BJ (cell line): ENCODE measurements at regions not wholly inside any gene's neighbourhood (a gene's known extent, or its start where the extent isn't known, plus 50 kb on each side); places are given as distances from the start of the nearest gene placed in this dataset.

Source experiments
- CTCF ChIA-PET: fragments of 350-600 bp; formaldehyde crosslinking; extraction: SDS; loops from one replicate; lab custom pipeline; 2021; ENCODE audit warnings: antibody characterized with exemption, inconsistent platforms; lab: Yijun Ruan, JAX
- POLR2A ChIA-PET: fragments of 300-600 bp; sonication (Branson Sonifier 250); formaldehyde crosslinking; extraction: SDS; loops from one replicate; lab custom pipeline; 2021; ENCODE audit warnings: antibody characterized with exemption; lab: Charles Lee
- DNase-seq: peaks from one replicate; pipeline ENCODE4 v3.0.0-alpha.2; 2011; ENCODE audit warnings: low read depth
- H3K27me3 ChIP-seq: 2 replicates; pipeline ENCODE4 v1.6.0; 2011; ENCODE audit warnings: low read length; ENCODE audit not compliant: control insufficient read depth, insufficient read depth
- H3K36me3 ChIP-seq: 2 replicates; pipeline ENCODE4 v1.5.1; 2011; ENCODE audit warnings: low read length; ENCODE audit not compliant: control insufficient read depth, insufficient read depth
- H3K4me3 ChIP-seq: 2 replicates; pipeline ENCODE4 v1.5.1; 2011; ENCODE audit warnings: low read depth, mild to moderate bottlenecking, control low read depth, low read length
- CTCF ChIP-seq: IDR thresholded peaks from 2 replicates; pipeline ENCODE4 v1.5.1; 2011; ENCODE audit warnings: low read depth, mild to moderate bottlenecking, control low read depth, inconsistent platforms, low read length, moderate library complexity; ENCODE audit not compliant: insufficient read depth

- no peak for TF ChIP-seq CTCF
- H3K27me3 ChIP-seq, result no peaks in the 10 kb centered on the region
- H3K4me3 ChIP-seq, result no peak overlapping the region
- no peaks in the 10 kb centered on the region for H3K36me3 ChIP-seq
- POLR2A ChIA-PET, result no interaction called here
- CTCF ChIA-PET, result no interaction called here
- DNase-seq, result no peak
These were observed 119.9 kb upstream of the MOCS1 start for GRCh38 chr6:40054186-40054585.

- POLR2A ChIA-PET, result no interaction called here
- Histone ChIP-seq H3K4me3 (no peak overlapping the region), H3K27me3 (no peaks in the 10 kb centered on the region), H3K36me3 (no peaks in the 10 kb centered on the region)
- CTCF ChIA-PET, result no interaction called here
- no peak for DNase-seq
- TF ChIP-seq CTCF, result no peak
These were observed 114.9 kb upstream of the MOCS1 start for GRCh38 chr6:40049128-40049527.

- Histone ChIP-seq H3K36me3 (no peaks in the 10 kb centered on the region), H3K27me3 (no peaks in the 10 kb centered on the region), H3K4me3 (no peak overlapping the region)
- TF ChIP-seq CTCF, result no peak
- DNase-seq, result no peak
- POLR2A ChIA-PET, result no interaction called here
- CTCF ChIA-PET, result no interaction called here
These were observed 109.9 kb upstream of the MOCS1 start for GRCh38 chr6:40044196-40044595.

- Histone ChIP-seq H3K27me3 (no peaks in the 10 kb centered on the region), H3K36me3 (no peaks in the 10 kb centered on the region), H3K4me3 (no peak overlapping the region)
- ChIA-PET POLR2A (no interaction called here), CTCF (no interaction called here)
- no peak for TF ChIP-seq CTCF
- DNase-seq, result no peak
These were observed 108.0 kb upstream of the MOCS1 start for GRCh38 chr6:40042232-40042631.

- no peak for TF ChIP-seq CTCF
- no peak overlapping the region for H3K4me3 ChIP-seq
- no peaks in the 10 kb centered on the region for H3K27me3 ChIP-seq
- ChIA-PET CTCF (no interaction called here), POLR2A (no interaction called here)
- no peaks in the 10 kb centered on the region for H3K36me3 ChIP-seq
- DNase-seq, result no peak
These were observed 104.8 kb upstream of the MOCS1 start for GRCh38 chr6:40039042-40039441.
